ENCODE measurements at regions not wholly inside any gene's neighbourhood (a gene's known extent, or its start where the extent isn't known, plus 50 kb on each side); places are given as distances from the start of the nearest gene placed in this dataset.

DNA sequence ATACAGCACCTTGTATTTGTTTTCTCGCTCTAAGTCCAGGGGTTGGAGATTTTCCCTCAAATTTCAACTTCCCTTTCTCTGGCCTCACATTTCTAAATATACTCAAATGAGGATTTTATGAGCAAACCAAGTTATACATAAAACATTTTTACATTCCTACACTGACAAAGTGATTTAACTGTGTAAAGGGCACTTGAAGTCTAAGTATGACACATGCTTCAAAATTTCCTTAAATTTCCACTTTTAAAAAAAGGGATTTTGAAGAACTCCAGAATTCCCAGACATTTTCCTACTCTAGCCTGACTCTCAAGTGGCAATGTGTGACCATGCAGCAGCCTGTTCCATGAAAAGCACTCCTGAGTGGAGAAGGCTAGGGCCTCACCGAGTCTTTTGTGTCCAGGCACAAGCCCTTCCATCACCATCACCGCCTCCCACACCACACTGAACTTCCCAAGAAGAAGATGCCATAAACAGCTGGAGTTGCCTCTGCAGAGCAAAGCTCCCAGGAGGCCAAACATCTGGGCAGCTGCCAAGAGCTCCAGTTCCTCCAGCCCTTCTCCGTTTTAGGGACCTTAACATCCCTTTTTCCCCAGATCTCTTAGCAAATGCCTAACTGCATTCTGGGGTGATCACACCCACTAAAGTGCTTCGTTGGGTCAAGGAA, 68.9 kb downstream of the NCR2 start:
- DNase-seq, result no peak

- no peak for DNase-seq
Measured at GRCh38 chr6:41405941-41406727, 70.7 kb downstream of the NCR2 start.

DNA sequence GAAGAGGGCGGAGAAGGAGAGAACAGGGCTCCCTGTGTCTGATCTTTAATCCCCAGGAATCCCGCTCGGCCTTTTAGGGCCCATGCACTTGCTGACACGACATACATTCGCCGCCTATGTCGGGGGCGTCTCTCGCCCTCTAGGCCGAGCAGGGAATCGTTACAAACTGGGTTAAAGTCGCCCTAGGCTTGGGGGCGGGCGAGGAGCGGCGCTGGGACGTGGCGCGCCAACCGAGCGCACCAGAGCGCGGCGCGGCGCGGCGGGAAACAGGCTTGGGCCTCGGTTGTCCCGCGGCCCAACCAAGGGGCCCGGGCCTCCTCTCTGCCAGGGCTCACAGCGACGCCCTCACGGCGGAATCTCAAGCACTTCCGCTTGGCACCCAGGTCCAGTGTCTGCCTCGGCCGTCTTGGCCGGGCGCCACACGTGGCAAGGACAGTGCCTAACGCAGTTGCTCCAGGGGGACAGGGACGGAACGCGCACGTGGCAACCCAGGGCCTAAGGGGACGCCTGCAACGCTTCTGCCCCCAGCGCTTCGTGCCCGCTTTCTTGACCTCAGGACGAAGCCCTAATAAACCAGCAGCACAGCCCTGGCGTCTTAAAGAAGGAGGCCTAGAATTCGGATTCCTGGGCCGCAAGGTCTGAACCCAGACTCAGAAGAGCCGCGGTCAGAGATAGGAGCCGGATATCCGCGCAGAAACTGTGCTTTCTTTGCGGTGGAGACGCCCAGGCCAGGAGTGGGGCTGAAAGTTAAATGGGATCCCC, 71.5 kb downstream of the NCR2 start:
- DNase-seq, result no peak

- no peak for DNase-seq
Measured at GRCh38 chr6:41408576-41408975, 73.2 kb downstream of the NCR2 start.

DNA sequence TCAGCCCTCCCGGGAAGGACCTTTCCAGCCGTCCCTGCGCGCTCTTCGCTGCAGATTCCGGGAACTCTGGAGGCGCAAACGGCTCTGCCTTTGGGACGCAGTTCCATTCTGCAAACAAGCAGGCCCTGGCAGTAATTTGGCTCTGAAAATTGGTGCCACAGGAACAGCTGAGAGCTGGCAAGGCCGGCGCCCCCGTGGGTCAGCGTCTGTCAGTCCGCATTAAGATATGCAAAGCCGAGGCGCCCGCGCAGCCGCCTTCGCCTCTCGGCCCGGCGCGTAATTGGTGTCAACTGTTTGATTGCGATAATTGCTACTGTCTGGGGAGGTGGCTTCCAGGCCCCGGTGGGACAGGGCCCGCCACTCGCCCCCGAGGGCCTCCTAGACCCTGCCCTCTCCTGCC, 73.6 kb downstream of the NCR2 start:
- DNase-seq, result no peak

- no peak for DNase-seq
Measured at GRCh38 chr6:41409489-41409888, 74.1 kb downstream of the NCR2 start.

- DNase-seq, result no peak
Measured at GRCh38 chr6:41411961-41412360, 76.6 kb downstream of the NCR2 start.

- DNase-seq, result no peak
Measured at GRCh38 chr6:41413250-41413649, 77.8 kb downstream of the NCR2 start.

DNA sequence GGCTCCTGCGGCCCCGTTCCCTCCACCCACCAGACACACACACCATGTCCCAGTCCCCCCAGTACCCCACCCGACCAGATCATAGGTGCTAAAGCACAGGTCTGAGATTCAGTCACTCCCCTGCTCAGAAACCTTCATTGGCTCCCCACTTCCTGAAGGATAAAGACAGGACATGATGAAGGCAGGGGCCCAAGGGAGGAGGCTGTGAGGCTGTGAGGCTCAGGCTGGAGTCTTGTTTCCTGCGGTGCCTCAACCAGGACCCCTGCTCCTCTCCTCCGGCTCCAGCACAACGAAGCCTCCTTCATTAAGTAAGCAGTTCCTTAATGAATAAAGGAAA, 81.1 kb downstream of the NCR2 start:
- DNase-seq, result no peak

DNA sequence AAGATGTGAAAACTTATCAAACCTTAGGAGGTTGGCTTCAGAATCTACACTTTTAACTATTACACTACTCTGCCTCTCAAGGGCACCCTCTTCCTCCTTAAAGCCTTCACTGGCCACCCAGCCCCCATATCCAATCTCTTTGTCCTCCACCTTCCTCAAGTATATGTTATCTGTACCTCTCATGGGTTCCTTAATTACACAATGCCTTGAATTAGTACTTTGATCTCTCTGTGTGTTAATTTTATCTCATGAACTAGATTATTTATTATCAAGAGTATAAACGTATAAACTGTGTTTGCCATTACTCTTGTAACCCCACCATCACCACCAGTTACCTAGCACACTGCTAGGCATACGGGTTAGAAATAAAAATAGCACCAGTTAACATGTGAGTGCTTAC, 83.3 kb downstream of the NCR2 start:
- DNase-seq, result no peak

- no peak for DNase-seq
Measured at GRCh38 chr6:41419385-41419784, 84.0 kb downstream of the NCR2 start.

GRCh38 chr6:41420186-41420585, 84.8 kb downstream of the NCR2 start:
- DNase-seq, result no peak

GRCh38 chr6:41422161-41422560, 86.8 kb downstream of the NCR2 start:
- no peak for DNase-seq

DNA sequence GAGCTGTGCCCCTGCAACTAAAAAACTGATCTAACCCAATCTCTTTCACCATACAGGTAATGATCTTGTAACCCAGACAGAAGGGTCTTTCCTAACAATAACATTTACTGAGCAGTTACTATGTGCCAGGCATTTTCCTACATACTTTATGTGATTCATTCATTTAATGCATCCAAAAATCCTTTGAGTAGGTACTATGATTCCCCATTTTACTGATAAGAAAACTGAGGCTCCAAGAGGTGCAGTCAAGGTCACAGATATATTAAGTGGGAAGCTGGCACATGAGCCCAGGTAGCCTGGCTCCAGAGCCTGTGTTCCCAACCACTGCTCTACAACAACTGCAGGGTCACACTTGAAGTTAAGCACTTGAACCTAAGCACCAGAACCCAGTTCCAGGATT, 87.6 kb downstream of the NCR2 start:
- no peak for DNase-seq

- peak; percentile 64 for DNase-seq
Measured at GRCh38 chr6:41424370-41425058, 89.1 kb downstream of the NCR2 start.

DNA sequence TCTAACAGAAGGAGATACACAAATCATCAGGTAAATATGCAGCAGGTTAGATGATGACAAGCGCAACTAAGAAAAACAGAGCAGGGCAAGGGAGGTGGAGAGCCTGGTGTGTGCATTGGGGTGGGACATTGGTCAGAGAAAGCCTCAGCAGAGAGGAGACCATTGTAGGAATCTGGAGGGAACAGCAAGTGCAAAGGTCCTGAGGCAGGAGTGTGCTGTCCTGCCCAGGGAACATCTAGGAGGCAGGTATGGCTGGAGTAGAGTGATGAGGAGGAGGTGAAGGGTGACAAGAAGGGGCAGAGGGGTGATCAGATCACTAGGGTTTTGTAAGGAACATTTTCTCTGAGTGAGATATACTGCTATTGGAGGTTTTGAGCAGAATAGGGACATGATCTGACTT, 90.1 kb downstream of the NCR2 start:
- no peak for DNase-seq

DNA sequence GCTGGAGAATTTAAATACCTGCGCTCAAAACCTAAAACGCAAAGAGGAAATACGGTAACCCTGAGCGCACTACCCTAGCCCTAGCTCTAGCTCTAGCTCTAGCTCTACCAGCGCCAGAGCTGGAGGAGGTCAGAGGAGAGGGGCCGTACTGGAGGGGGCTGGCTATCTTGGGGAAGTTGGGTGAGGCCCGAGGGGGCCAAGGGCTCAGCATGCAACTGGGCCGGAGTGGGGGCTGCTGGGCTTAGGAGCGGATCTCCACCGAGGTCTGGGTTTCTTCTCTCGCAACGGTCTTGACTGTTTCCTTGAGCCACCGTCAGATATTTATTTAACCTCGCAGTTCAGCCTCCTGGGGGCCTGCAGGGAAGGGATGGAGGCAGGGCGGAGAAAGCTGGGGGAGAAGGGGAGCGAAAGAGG, 91.0 kb downstream of the NCR2 start:
- DNase-seq, result no peak

- no peak for DNase-seq
Measured at GRCh38 chr6:41426888-41427641, 91.7 kb downstream of the NCR2 start.

DNA sequence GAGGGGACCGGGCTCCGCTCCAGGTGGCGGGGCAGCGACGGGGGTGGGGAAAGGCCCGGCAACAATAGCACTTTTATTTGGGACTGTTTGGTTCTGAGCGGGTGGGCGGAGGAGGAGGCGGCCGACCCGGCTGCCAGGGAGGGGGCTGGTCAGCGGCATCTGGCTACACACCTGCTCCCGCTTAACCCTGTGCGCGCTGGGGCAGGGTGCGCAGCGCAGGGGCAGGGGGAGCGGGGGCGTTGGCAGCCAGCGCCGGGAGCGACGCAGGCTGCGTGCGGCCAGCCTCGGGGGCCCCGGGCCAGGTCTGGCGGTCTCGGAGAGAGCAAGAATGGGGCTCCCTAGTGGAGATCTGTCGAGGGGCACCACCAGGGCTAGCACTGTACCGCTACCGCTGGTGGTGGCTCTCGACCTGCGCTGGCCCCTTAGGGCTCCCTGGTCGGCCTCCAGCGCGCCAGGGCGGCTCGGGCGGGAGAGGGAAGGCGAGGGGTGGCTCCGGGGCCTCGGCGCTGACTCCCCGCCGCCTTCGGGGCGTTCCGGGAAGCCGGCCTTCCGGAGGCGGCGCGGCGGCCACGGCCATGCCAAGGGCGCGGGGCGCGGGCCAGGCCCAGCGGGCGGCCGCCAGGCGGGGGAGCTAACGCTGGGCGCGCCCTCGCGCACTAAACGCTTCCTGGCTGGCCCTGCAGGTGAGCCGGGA, 92.4 kb downstream of the NCR2 start:
- DNase-seq, result no peak

DNA sequence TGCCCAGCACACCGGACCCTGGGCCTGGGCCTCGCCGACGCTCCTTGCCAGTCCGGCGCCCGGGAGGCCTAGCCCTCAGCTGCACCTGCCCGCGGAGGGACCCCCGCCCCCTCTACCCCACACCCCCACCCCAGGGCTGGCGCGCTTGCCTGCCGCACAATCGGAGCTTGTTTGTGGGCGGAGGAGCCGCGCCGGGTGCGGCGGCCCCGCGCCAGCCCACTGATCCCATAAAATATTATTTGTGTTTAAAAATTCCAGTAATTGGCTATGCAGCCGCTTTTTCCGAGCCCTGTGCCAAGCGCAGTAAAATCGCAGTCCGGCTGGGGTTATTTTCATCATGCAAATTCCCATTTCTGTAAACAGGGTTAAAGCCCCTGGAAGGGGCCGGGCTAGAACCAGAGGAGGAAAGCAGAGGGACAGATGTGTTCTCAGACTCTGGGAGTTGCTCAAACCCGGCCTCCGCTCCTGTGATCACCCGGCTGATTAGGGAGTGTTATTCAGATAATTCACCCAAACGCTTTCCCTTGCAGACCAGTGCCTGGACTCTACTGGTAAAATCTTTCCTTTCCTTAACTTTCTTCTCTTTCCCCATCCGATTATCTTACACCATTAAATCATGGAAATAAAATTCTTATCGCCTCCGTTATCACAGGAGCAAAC, 93.1 kb downstream of the NCR2 start:
- DNase-seq, result no peak

GRCh38 chr6:41428996-41429421, 93.6 kb downstream of the NCR2 start:
- DNase-seq, result peak; percentile 50
